ENCODE measurements at regions not wholly inside any gene's neighbourhood (a gene's known extent, or its start where the extent isn't known, plus 50 kb on each side); places are given as distances from the start of the nearest gene placed in this dataset.

- no peak for TF ChIP-seq CTCF (IDR thresholded peaks at IDR 0.05; ENCODE audit: low read depth, low read length, missing input control)
- no peak for TF ChIP-seq RAD21 (IDR thresholded peaks at IDR 0.05)
- no peak for TF ChIP-seq ZBTB33 (IDR thresholded peaks at IDR 0.05)
- TF ChIP-seq NR2F2 (IDR thresholded peaks at IDR 0.05): no peak
- TF ChIP-seq JUND (IDR thresholded peaks at IDR 0.05): no peak
- TF ChIP-seq MAX (IDR thresholded peaks at IDR 0.05): no peak
These were observed 409.7 kb downstream of the SHANK2 start for GRCh38 chr11:70842701-70843100.

Measured in liver (tissue), 3 donors.